ENCODE measurements at regions not wholly inside any gene's neighbourhood (a gene's known extent, or its start where the extent isn't known, plus 50 kb on each side); places are given as distances from the start of the nearest gene placed in this dataset.

GRCh38 chr2:221931251-221931991 is 359.3 kb upstream of the EPHA4 start:
- Mint-ChIP-seq H3K4me1 (peaks cover 3% of the 10 kb centered on the region; the same call in 2 of the 3 replicates), H3K27me3 (ENCODE audit: insufficient read depth, low read depth, poor library complexity) (no peaks in the 10 kb centered on the region), H3K36me3 (ENCODE audit: low read depth) (no peaks in the 10 kb centered on the region), H3K4me3 (no peak overlapping the region), H3K9me3 (no peaks in the 10 kb centered on the region), H3K27ac (no peak overlapping the region)
- DNase-seq (ENCODE audit: low spot score) (no peak), ATAC-seq (no peak)
- no peaks in the 10 kb centered on the region for H3K36me3 ChIP-seq (ENCODE audit: insufficient read depth)
- H3K27ac ChIP-seq (ENCODE audit: low read depth), result no peak overlapping the region
- no peak overlapping the region for H2AFZ ChIP-seq
- no peaks in the 10 kb centered on the region for H3K4me1 ChIP-seq (ENCODE audit: insufficient read depth)
- H3K9me2 ChIP-seq (ENCODE audit: insufficient read depth), result no peaks in the 10 kb centered on the region; the same call in 1 of the 2 replicates
- no peaks in the 10 kb centered on the region for H3K79me2 ChIP-seq (replicated peaks; ENCODE audit: insufficient read depth)
- TF ChIP-seq REST (IDR thresholded peaks at IDR 0.05; ENCODE audit: unreplicated experiment) (no peak), ZNF114 (CRISPR knock-in tag; IDR thresholded peaks at IDR 0.05) (no peak), STAT1 (IDR thresholded peaks at IDR 0.05; ENCODE audit: unreplicated experiment) (no peak), ZNF331 (CRISPR knock-in tag; IDR thresholded peaks at IDR 0.05; ENCODE audit: low read depth) (no peak), NANOG (IDR thresholded peaks at IDR 0.05; ENCODE audit: borderline replicate concordance) (no peak), POLR2AphosphoS5 (IDR thresholded peaks at IDR 0.05; ENCODE audit: low read depth) (no peak), EZH2phosphoT487 (IDR thresholded peaks at IDR 0.05; ENCODE audit: unreplicated experiment) (no peak), JUNB (IDR thresholded peaks at IDR 0.05; ENCODE audit: unreplicated experiment) (no peak), CREB1 (CRISPR knock-in tag; IDR thresholded peaks at IDR 0.05; ENCODE audit: low read depth) (no peak), EZH2 (IDR thresholded peaks at IDR 0.05; ENCODE audit: low read depth, unreplicated experiment) (no peak)
- TF ChIP-seq, protein P1, sequence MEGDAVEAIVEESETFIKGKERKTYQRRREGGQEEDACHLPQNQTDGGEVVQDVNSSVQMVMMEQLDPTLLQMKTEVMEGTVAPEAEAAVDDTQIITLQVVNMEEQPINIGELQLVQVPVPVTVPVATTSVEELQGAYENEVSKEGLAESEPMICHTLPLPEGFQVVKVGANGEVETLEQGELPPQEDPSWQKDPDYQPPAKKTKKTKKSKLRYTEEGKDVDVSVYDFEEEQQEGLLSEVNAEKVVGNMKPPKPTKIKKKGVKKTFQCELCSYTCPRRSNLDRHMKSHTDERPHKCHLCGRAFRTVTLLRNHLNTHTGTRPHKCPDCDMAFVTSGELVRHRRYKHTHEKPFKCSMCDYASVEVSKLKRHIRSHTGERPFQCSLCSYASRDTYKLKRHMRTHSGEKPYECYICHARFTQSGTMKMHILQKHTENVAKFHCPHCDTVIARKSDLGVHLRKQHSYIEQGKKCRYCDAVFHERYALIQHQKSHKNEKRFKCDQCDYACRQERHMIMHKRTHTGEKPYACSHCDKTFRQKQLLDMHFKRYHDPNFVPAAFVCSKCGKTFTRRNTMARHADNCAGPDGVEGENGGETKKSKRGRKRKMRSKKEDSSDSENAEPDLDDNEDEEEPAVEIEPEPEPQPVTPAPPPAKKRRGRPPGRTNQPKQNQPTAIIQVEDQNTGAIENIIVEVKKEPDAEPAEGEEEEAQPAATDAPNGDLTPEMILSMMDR (conservative IDR thresholded peaks at IDR 0.05; ENCODE audit: low read depth in 2 of 2), result no peak
- TF ChIP-seq, protein P2, sequence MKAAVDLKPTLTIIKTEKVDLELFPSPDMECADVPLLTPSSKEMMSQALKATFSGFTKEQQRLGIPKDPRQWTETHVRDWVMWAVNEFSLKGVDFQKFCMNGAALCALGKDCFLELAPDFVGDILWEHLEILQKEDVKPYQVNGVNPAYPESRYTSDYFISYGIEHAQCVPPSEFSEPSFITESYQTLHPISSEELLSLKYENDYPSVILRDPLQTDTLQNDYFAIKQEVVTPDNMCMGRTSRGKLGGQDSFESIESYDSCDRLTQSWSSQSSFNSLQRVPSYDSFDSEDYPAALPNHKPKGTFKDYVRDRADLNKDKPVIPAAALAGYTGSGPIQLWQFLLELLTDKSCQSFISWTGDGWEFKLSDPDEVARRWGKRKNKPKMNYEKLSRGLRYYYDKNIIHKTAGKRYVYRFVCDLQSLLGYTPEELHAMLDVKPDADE (IDR thresholded peaks at IDR 0.05), result no peak
- TF ChIP-seq, protein P3, sequence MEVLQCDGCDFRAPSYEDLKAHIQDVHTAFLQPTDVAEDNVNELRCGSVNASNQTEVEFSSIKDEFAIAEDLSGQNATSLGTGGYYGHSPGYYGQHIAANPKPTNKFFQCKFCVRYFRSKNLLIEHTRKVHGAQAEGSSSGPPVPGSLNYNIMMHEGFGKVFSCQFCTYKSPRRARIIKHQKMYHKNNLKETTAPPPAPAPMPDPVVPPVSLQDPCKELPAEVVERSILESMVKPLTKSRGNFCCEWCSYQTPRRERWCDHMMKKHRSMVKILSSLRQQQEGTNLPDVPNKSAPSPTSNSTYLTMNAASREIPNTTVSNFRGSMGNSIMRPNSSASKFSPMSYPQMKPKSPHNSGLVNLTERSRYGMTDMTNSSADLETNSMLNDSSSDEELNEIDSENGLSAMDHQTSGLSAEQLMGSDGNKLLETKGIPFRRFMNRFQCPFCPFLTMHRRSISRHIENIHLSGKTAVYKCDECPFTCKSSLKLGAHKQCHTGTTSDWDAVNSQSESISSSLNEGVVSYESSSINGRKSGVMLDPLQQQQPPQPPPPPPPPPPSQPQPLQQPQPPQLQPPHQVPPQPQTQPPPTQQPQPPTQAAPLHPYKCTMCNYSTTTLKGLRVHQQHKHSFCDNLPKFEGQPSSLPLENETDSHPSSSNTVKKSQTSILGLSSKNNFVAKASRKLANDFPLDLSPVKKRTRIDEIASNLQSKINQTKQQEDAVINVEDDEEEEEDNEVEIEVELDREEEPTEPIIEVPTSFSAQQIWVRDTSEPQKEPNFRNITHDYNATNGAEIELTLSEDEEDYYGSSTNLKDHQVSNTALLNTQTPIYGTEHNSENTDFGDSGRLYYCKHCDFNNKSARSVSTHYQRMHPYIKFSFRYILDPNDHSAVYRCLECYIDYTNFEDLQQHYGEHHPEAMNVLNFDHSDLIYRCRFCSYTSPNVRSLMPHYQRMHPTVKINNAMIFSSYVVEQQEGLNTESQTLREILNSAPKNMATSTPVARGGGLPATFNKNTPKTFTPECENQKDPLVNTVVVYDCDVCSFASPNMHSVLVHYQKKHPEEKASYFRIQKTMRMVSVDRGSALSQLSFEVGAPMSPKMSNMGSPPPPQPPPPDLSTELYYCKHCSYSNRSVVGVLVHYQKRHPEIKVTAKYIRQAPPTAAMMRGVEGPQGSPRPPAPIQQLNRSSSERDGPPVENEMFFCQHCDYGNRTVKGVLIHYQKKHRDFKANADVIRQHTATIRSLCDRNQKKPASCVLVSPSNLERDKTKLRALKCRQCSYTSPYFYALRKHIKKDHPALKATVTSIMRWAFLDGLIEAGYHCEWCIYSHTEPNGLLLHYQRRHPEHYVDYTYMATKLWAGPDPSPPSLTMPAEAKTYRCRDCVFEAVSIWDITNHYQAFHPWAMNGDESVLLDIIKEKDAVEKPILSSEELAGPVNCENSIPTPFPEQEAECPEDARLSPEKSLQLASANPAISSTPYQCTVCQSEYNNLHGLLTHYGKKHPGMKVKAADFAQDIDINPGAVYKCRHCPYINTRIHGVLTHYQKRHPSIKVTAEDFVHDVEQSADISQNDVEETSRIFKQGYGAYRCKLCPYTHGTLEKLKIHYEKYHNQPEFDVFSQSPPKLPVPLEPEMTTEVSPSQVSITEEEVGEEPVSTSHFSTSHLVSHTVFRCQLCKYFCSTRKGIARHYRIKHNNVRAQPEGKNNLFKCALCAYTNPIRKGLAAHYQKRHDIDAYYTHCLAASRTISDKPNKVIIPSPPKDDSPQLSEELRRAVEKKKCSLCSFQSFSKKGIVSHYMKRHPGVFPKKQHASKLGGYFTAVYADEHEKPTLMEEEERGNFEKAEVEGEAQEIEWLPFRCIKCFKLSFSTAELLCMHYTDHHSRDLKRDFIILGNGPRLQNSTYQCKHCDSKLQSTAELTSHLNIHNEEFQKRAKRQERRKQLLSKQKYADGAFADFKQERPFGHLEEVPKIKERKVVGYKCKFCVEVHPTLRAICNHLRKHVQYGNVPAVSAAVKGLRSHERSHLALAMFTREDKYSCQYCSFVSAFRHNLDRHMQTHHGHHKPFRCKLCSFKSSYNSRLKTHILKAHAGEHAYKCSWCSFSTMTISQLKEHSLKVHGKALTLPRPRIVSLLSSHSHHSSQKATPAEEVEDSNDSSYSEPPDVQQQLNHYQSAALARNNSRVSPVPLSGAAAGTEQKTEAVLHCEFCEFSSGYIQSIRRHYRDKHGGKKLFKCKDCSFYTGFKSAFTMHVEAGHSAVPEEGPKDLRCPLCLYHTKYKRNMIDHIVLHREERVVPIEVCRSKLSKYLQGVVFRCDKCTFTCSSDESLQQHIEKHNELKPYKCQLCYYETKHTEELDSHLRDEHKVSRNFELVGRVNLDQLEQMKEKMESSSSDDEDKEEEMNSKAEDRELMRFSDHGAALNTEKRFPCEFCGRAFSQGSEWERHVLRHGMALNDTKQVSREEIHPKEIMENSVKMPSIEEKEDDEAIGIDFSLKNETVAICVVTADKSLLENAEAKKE (CRISPR knock-in tag; IDR thresholded peaks at IDR 0.05), result no peak
- no peak overlapping the region for H3K4me2 ChIP-seq
- no peaks in the 10 kb centered on the region for H4K20me1 ChIP-seq (replicated peaks; ENCODE audit: insufficient read depth)
- no peaks in the 10 kb centered on the region for H3K27me3 ChIP-seq (ENCODE audit: insufficient read depth)
- H3F3A ChIP-seq (replicated peaks; ENCODE audit: low read depth), result no peaks in the 10 kb centered on the region
- no peak overlapping the region for H3K4me3 ChIP-seq
